SK-N-SH (cell line): ENCODE measurements at regions not wholly inside any gene's neighbourhood (a gene's known extent, or its start where the extent isn't known, plus 50 kb on each side); places are given as distances from the start of the nearest gene placed in this dataset.

Source experiments
- CTCF ChIA-PET: fragments of 300-600, 350-600 bp; formaldehyde crosslinking; extraction: SDS; loops from one replicate; lab custom pipeline; 2021; lab: Yijun Ruan, JAX
- POLR2A ChIA-PET: fragments of 350-600 bp; sonication (Branson Sonifier 250); formaldehyde crosslinking; extraction: SDS; loops from one replicate; lab custom pipeline; 2020; ENCODE audit warnings: antibody characterized with exemption, inconsistent platforms; lab: Yijun Ruan, JAX
- DNase-seq: peaks from one replicate; pipeline ENCODE4 v3.0.0; 2012
- H2AFZ ChIP-seq: fragments of 200-600 bp; sonication (generic); 2 replicates; pipeline ENCODE4 v1.8.1; 2016; ENCODE audit warnings: antibody characterized with exemption, mild to moderate bottlenecking, low read depth
- H3F3A ChIP-seq: fragments of 200-600 bp; sonication (generic); replicated peaks from 2 replicates; pipeline ENCODE3; 2016; ENCODE audit warnings: antibody characterized with exemption, mild to moderate bottlenecking; ENCODE audit not compliant: insufficient read depth
- H3K27ac ChIP-seq, 2 experiments: fragments of 200-500 bp in 1 of 2; fragments of 200-600 bp in 1 of 2; sonication (Bioruptor generic) in 1 of 2; sonication (generic), shearing (Covaris generic) in 1 of 2; 2 replicates each; pipeline versions ENCODE4 v1.5.1 to v1.6.1; 2014 to 2016; ENCODE audit warnings: low read depth in 2 of 2, inconsistent platforms in 1 of 2, low read length in 1 of 2, mild to moderate bottlenecking in 1 of 2, mixed read lengths in 1 of 2
- H3K27me3 ChIP-seq: fragments of 200-600 bp; sonication (generic), shearing (Covaris generic); 2 replicates; pipeline ENCODE4 v1.6.1; 2016; ENCODE audit warnings: mixed run types; ENCODE audit not compliant: insufficient read depth
- H3K36me3 ChIP-seq, 2 experiments: fragments of 200-500 bp in 1 of 2; fragments of 200-600 bp in 1 of 2; sonication (Bioruptor generic) in 1 of 2; sonication (generic) in 1 of 2; replicated peaks in 1 of 2; 2 replicates each; pipeline versions ENCODE3 to v1.5.1; 2014 to 2016; ENCODE audit warnings: low read length in 1 of 2, mild to moderate bottlenecking in 1 of 2; ENCODE audit not compliant: insufficient read depth in 2 of 2, control insufficient read depth in 1 of 2
- H3K4me1 ChIP-seq, 2 experiments: fragments of 200-500 bp in 1 of 2; fragments of 200-600 bp in 1 of 2; sonication (Bioruptor generic) in 1 of 2; sonication (generic), shearing (Covaris generic) in 1 of 2; 2 replicates each; pipeline versions ENCODE4 v1.5.1 to v1.6.1; 2014 to 2016; ENCODE audit warnings: low read depth in 1 of 2, low read length in 1 of 2, mixed run types in 1 of 2; ENCODE audit not compliant: insufficient read depth in 2 of 2, control insufficient read depth in 1 of 2
- H3K4me2 ChIP-seq: fragments of 200-600 bp; sonication (generic), shearing (Covaris generic); 2 replicates; pipeline ENCODE4 v1.6.1; 2017; ENCODE audit warnings: mixed run types
- H3K4me3 ChIP-seq, 2 experiments: fragments of 200-500 bp in 1 of 2; fragments of 200-600 bp in 1 of 2; sonication (Bioruptor generic) in 1 of 2; sonication (generic), shearing (Covaris generic) in 1 of 2; 2 replicates each; pipeline versions ENCODE4 v1.5.1 to v1.8.1; 2014 to 2016; ENCODE audit warnings: low read depth in 2 of 2, inconsistent platforms in 1 of 2, low read length in 1 of 2, mild to moderate bottlenecking in 1 of 2, mixed read lengths in 1 of 2, moderate library complexity in 1 of 2
- H3K79me2 ChIP-seq: fragments of 200-600 bp; sonication (generic); 2 replicates; pipeline ENCODE4 v1.8.1; 2017; ENCODE audit warnings: mild to moderate bottlenecking; ENCODE audit not compliant: insufficient read depth
- H3K9ac ChIP-seq: fragments of 200-600 bp; sonication (generic); 2 replicates; pipeline ENCODE4 v1.6.1; 2017; ENCODE audit warnings: mixed run types
- H3K9me2 ChIP-seq: fragments of 200-600 bp; sonication (generic); 2 replicates; pipeline ENCODE4 v1.6.1; 2017; ENCODE audit warnings: mixed run types
- H3K9me3 ChIP-seq: fragments of 200-600 bp; sonication (generic); 2 replicates; pipeline ENCODE4 v1.6.1; 2017; ENCODE audit warnings: mixed run types, mild to moderate bottlenecking, moderate library complexity
- H4K20me1 ChIP-seq: fragments of 200-600 bp; sonication (generic); 2 replicates; pipeline ENCODE4 v1.6.1; 2017; ENCODE audit warnings: mild to moderate bottlenecking, mixed run types; ENCODE audit not compliant: insufficient read depth
- CHD2 ChIP-seq: fragments of 150-350 bp; IDR thresholded peaks from 2 replicates; pipeline ENCODE4 v1.6.1; 2018; ENCODE audit warnings: low read length; ENCODE audit not compliant: partially characterized antibody
- ELF1 ChIP-seq: IDR thresholded peaks from 2 replicates; pipeline ENCODE4 v1.4.0; 2012
- EP300 ChIP-seq, 2 experiments: IDR thresholded peaks; 2 replicates each; pipeline versions ENCODE4 v1.4.0 to v1.6.1; 2012; ENCODE audit warnings: borderline replicate concordance in 1 of 2, low read depth in 1 of 2, low read length in 1 of 2
- FOXM1 ChIP-seq: IDR thresholded peaks from 2 replicates; pipeline ENCODE4 v1.4.0; 2012; ENCODE audit warnings: low read depth, mild to moderate bottlenecking
- GABPA ChIP-seq: IDR thresholded peaks from 2 replicates; pipeline ENCODE4 v1.4.0; 2012; ENCODE audit warnings: low read depth, mild to moderate bottlenecking
- REST ChIP-seq: IDR thresholded peaks from 2 replicates; pipeline ENCODE4 v1.6.1; 2012; ENCODE audit warnings: mild to moderate bottlenecking, low read depth, low read length, moderate library complexity
- RXRA ChIP-seq: IDR thresholded peaks from 2 replicates; pipeline ENCODE4 v1.4.0; 2012; ENCODE audit warnings: low read depth, mild to moderate bottlenecking, borderline replicate concordance
- SMC3 ChIP-seq: IDR thresholded peaks from 2 replicates; pipeline ENCODE4 v1.6.1; 2012; ENCODE audit warnings: low read depth, low read length, improper control_type of control experiment
- YY1 ChIP-seq: IDR thresholded peaks from 2 replicates; pipeline ENCODE4 v1.4.0; 2012; ENCODE audit warnings: low read depth, mild to moderate bottlenecking
- ZBTB33 ChIP-seq: IDR thresholded peaks from 2 replicates; pipeline ENCODE4 v1.4.0; 2012; ENCODE audit warnings: low read depth, borderline replicate concordance
- WGBS: methylation state at CpG from one replicate; pipeline ENCODE4 v1.1.6; 2017; ENCODE audit warnings: low lambda C conversion rate; 5-methylcytosine and 5-hydroxymethylcytosine counted together
- TF ChIP-seq, protein P1 (sequence below): IDR thresholded peaks from 2 replicates; pipeline ENCODE4; 2012
- TF ChIP-seq, protein P2 (sequence below): fragments of 200-600 bp; sonication (generic); IDR thresholded peaks from 2 replicates; pipeline ENCODE4 v1.6.1; 2017; ENCODE audit warnings: antibody characterized with exemption, mild to moderate bottlenecking, moderate library complexity
- TF ChIP-seq, protein P3 (sequence below): fragments of 150-350 bp; IDR thresholded peaks from 2 replicates; pipeline ENCODE4 v1.6.1; 2017; ENCODE audit warnings: antibody characterized with exemption, low read length, low read depth, borderline replicate concordance
- TF ChIP-seq, protein P4 (sequence below): fragments of 150-350 bp; IDR thresholded peaks from 2 replicates; pipeline ENCODE4 v1.6.1; 2016; ENCODE audit warnings: mild to moderate bottlenecking, low read depth, low read length

- Histone ChIP-seq H4K20me1 (no peaks in the 10 kb centered on the region), H3K36me3 (no peaks in the 10 kb centered on the region), H3K9me2 (no peaks in the 10 kb centered on the region), H3K27ac (no peak overlapping the region), H3K9ac (no peak overlapping the region), H3K4me1 (no peaks in the 10 kb centered on the region; a peak in 1 of 4 replicates), H3K4me2 (no peak overlapping the region), H3K4me3 (no peak overlapping the region), H2AFZ (no peak overlapping the region), H3F3A (no peaks in the 10 kb centered on the region), H3K27me3 (no peaks in the 10 kb centered on the region), H3K9me3 (no peaks in the 10 kb centered on the region), H3K79me2 (no peaks in the 10 kb centered on the region)
- 81% methylated on average over 6 of the region's 6 CpGs for WGBS
- DNase-seq, result no peak
- TF ChIP-seq FOXM1, result no peak
- TF ChIP-seq, protein P1, sequence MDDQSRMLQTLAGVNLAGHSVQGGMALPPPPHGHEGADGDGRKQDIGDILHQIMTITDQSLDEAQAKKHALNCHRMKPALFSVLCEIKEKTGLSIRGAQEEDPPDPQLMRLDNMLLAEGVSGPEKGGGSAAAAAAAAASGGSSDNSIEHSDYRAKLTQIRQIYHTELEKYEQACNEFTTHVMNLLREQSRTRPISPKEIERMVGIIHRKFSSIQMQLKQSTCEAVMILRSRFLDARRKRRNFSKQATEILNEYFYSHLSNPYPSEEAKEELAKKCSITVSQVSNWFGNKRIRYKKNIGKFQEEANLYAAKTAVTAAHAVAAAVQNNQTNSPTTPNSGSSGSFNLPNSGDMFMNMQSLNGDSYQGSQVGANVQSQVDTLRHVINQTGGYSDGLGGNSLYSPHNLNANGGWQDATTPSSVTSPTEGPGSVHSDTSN, result no peak
- TF ChIP-seq REST, result no peak
- TF ChIP-seq GABPA, result no peak
- no peak for TF ChIP-seq EP300 (IDR thresholded peaks at IDR 0.05; ENCODE audit: borderline replicate concordance in 1 of 2, low read depth in 1 of 2, low read length in 1 of 2)
- TF ChIP-seq, protein P2, sequence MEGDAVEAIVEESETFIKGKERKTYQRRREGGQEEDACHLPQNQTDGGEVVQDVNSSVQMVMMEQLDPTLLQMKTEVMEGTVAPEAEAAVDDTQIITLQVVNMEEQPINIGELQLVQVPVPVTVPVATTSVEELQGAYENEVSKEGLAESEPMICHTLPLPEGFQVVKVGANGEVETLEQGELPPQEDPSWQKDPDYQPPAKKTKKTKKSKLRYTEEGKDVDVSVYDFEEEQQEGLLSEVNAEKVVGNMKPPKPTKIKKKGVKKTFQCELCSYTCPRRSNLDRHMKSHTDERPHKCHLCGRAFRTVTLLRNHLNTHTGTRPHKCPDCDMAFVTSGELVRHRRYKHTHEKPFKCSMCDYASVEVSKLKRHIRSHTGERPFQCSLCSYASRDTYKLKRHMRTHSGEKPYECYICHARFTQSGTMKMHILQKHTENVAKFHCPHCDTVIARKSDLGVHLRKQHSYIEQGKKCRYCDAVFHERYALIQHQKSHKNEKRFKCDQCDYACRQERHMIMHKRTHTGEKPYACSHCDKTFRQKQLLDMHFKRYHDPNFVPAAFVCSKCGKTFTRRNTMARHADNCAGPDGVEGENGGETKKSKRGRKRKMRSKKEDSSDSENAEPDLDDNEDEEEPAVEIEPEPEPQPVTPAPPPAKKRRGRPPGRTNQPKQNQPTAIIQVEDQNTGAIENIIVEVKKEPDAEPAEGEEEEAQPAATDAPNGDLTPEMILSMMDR, result no peak
- TF ChIP-seq, protein P3, sequence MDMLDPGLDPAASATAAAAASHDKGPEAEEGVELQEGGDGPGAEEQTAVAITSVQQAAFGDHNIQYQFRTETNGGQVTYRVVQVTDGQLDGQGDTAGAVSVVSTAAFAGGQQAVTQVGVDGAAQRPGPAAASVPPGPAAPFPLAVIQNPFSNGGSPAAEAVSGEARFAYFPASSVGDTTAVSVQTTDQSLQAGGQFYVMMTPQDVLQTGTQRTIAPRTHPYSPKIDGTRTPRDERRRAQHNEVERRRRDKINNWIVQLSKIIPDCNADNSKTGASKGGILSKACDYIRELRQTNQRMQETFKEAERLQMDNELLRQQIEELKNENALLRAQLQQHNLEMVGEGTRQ, result no peak
- TF ChIP-seq YY1, result no peak
- ChIA-PET CTCF (interaction anchor here (1.0 to 9.2 kb wide), 11 partner anchors 10 to 285 kb away, joined by 3 to 253 read pairs (median 58); no protein-coding TSS in a partner anchor), POLR2A (interaction anchor here (0.7 kb wide), 1 partner anchor 171 kb away, joined by 4 read pairs; no protein-coding TSS in a partner anchor)
Observed at GRCh38 chr1:21372383-21372782, 67.6 kb upstream of the NBPF3 start.

DNA sequence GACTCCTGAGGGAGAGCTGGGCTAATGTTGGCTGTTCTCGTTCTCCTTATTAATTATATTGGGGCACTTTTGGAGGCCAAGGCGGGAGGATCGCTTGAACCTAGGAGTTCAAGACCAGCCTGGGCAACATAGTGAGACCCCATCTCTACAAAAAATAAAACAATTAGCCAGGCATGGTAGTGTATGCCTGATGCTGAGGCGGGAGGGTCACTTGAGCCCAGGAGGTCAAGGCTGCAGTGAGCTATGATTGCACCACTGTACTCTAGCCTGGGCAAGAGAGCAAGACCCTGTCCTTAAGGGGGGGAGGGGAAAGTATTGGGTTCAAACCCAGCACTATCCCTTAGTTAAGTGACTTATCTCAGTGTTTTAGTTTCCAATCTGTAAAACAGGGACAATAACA is 70.0 kb upstream of the NBPF3 start:
- no peak overlapping the region for H3K4me3 ChIP-seq
- no peaks in the 10 kb centered on the region for H3K36me3 ChIP-seq
- H3K9ac ChIP-seq, result no peak overlapping the region
- TF ChIP-seq FOXM1 (no peak), CHD2 (no peak), ELF1 (no peak), RXRA (no peak), ZBTB33 (no peak), SMC3 (no peak)
- TF ChIP-seq, protein P4, sequence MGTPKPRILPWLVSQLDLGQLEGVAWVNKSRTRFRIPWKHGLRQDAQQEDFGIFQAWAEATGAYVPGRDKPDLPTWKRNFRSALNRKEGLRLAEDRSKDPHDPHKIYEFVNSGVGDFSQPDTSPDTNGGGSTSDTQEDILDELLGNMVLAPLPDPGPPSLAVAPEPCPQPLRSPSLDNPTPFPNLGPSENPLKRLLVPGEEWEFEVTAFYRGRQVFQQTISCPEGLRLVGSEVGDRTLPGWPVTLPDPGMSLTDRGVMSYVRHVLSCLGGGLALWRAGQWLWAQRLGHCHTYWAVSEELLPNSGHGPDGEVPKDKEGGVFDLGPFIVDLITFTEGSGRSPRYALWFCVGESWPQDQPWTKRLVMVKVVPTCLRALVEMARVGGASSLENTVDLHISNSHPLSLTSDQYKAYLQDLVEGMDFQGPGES, result no peak

More for the DNA sequence above, 70.0 kb upstream of the NBPF3 start:
- Histone ChIP-seq H3K27ac (no peak overlapping the region), H3K4me2 (no peak overlapping the region), H3K9me2 (no peaks in the 10 kb centered on the region), H3K4me1 (no peaks in the 10 kb centered on the region; a peak in 1 of 4 replicates), H3K9me3 (no peaks in the 10 kb centered on the region), H3F3A (no peaks in the 10 kb centered on the region), H4K20me1 (no peaks in the 10 kb centered on the region), H2AFZ (no peak overlapping the region), H3K27me3 (no peaks in the 10 kb centered on the region), H3K79me2 (no peaks in the 10 kb centered on the region)
- 72% methylated on average over 4 of the region's 4 CpGs for WGBS
- DNase-seq, result no peak
- ChIA-PET POLR2A (no interaction called here), CTCF (interaction anchor here (0.6 to 9.2 kb wide), 74 partner anchors 9 to 654 kb away, joined by 3 to 253 read pairs (median 4); partner anchors contain the start of genes ALPL and USP48)
